MM.1S (cell line): ENCODE measurements at regions not wholly inside any gene's neighbourhood (a gene's known extent, or its start where the extent isn't known, plus 50 kb on each side); places are given as distances from the start of the nearest gene placed in this dataset.

Experiments used
- CTCF ChIP-seq: fragments of 300-600 bp; sonication (generic); IDR thresholded peaks from 2 replicates; pipeline ENCODE4 v1.5.1; 2016; ENCODE audit warnings: antibody characterized with exemption, low read length, mixed read lengths
- EZH2 ChIP-seq: fragments of 300-600 bp; sonication (generic); optimal IDR thresholded peaks from 2 replicates; pipeline ENCODE3; 2017; ENCODE audit warnings: low read depth, mild to moderate bottlenecking, antibody characterized with exemption, low read length, mixed read lengths
- EZH2phosphoT487 ChIP-seq: fragments of 300-600 bp; sonication (generic); IDR thresholded peaks from 2 replicates; pipeline ENCODE4 v1.6.1; 2018; ENCODE audit warnings: antibody characterized with exemption, low read length

- no peak for TF ChIP-seq CTCF
- TF ChIP-seq EZH2: no peak
- no peak for TF ChIP-seq EZH2phosphoT487
Measured at GRCh38 chr7:96538632-96539031, 171.0 kb downstream of the SEM1 start.
